ENCODE measurements at regions not wholly inside any gene's neighbourhood (a gene's known extent, or its start where the extent isn't known, plus 50 kb on each side); places are given as distances from the start of the nearest gene placed in this dataset.

DNA sequence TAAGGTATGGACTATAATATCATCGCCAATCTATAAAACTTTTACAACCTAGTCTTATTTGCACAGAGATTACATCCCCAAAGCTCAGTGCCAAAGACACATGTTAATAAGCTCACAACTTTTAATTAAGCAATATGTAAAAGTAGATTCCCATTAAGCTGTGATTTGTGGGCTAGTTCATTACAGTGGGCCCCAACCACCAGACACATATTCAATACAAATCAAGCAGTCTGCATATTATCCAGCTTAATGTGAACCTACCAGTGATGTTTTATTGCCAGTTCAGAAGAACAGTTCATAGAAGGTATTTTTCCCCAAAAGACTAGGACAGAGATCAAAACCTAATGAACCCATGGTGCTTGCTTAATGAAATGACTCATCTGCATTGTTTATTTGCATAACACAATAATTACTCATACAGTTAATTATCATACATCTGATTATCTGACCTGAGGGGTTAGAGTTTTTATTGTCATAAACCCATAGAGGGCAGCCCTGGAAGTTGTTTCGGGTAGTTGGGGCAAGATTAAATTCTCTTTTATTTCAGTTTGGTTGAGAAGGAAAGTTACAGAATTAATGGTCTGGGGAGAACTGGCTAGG is 831.0 kb downstream of the TFAP2A start:
- TF ChIP-seq POLR2AphosphoS5 (IDR thresholded peaks at IDR 0.05; ENCODE audit: low read depth, low read length) (no peak), TAF1 (IDR thresholded peaks at IDR 0.05; ENCODE audit: borderline replicate concordance, insufficient read depth, low read length) (no peak), SIN3A (IDR thresholded peaks at IDR 0.05; ENCODE audit: borderline replicate concordance, insufficient read depth, low read length) (no peak)
- TF ChIP-seq, protein P1, sequence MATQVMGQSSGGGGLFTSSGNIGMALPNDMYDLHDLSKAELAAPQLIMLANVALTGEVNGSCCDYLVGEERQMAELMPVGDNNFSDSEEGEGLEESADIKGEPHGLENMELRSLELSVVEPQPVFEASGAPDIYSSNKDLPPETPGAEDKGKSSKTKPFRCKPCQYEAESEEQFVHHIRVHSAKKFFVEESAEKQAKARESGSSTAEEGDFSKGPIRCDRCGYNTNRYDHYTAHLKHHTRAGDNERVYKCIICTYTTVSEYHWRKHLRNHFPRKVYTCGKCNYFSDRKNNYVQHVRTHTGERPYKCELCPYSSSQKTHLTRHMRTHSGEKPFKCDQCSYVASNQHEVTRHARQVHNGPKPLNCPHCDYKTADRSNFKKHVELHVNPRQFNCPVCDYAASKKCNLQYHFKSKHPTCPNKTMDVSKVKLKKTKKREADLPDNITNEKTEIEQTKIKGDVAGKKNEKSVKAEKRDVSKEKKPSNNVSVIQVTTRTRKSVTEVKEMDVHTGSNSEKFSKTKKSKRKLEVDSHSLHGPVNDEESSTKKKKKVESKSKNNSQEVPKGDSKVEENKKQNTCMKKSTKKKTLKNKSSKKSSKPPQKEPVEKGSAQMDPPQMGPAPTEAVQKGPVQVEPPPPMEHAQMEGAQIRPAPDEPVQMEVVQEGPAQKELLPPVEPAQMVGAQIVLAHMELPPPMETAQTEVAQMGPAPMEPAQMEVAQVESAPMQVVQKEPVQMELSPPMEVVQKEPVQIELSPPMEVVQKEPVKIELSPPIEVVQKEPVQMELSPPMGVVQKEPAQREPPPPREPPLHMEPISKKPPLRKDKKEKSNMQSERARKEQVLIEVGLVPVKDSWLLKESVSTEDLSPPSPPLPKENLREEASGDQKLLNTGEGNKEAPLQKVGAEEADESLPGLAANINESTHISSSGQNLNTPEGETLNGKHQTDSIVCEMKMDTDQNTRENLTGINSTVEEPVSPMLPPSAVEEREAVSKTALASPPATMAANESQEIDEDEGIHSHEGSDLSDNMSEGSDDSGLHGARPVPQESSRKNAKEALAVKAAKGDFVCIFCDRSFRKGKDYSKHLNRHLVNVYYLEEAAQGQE (IDR thresholded peaks at IDR 0.05; ENCODE audit: insufficient read depth in 1 of 2, low read depth in 2 of 2, low read length in 2 of 2), result no peak

Data from PFSK-1 (cell line).